Liver (tissue), 8 donors: ENCODE measurements at regions not wholly inside any gene's neighbourhood (a gene's known extent, or its start where the extent isn't known, plus 50 kb on each side); places are given as distances from the start of the nearest gene placed in this dataset.

Experiments
- DNase-seq: peaks from one replicate; pipeline ENCODE4 v3.0.0-alpha.2; 2017; ENCODE audit warnings: low spot score
- H3K27ac ChIP-seq, 2 donors: one replicate each; pipeline ENCODE4 v1.7.0; 2013; ENCODE audit warnings: inconsistent platforms in 2 of 2, low read length in 2 of 2, control low read depth in 1 of 2, low read depth in 1 of 2, mild to moderate bottlenecking in 1 of 2
- H3K27me3 ChIP-seq, 4 donors: one replicate each; pipeline versions ENCODE4 v1.6.1 to v1.7.0; 2013; ENCODE audit warnings: low read length in 3 of 4, inconsistent platforms in 1 of 4, mild to moderate bottlenecking in 1 of 4, moderate library complexity in 1 of 4; ENCODE audit not compliant: control insufficient read depth in 4 of 4, insufficient read depth in 4 of 4
- H3K36me3 ChIP-seq, 4 donors: one replicate each; pipeline versions ENCODE4 v1.6.1 to v1.7.0; 2013; ENCODE audit warnings: low read length in 3 of 4, mild to moderate bottlenecking in 3 of 4, low read depth in 1 of 4, moderate library complexity in 1 of 4; ENCODE audit not compliant: control insufficient read depth in 4 of 4, insufficient read depth in 3 of 4
- H3K4me1 ChIP-seq, 4 donors: one replicate each; pipeline versions ENCODE4 v1.6.1 to v1.7.0; 2013; ENCODE audit warnings: low read length in 3 of 4, mild to moderate bottlenecking in 3 of 4, moderate library complexity in 1 of 4; ENCODE audit not compliant: control insufficient read depth in 4 of 4, insufficient read depth in 4 of 4
- H3K4me3 ChIP-seq, 3 donors: one replicate each; pipeline versions ENCODE4 v1.6.1 to v1.7.0; 2013; ENCODE audit warnings: low read length in 3 of 3, control low read depth in 1 of 3, low read depth in 1 of 3, mild to moderate bottlenecking in 1 of 3
- H3K9ac ChIP-seq, 2 donors: one replicate each; pipeline ENCODE4 v1.7.0; 2013; ENCODE audit warnings: low read length in 2 of 2, mild to moderate bottlenecking in 2 of 2, moderate library complexity in 2 of 2, control low read depth in 1 of 2, low read depth in 1 of 2
- H3K9me3 ChIP-seq, 4 donors: one replicate each; pipeline versions ENCODE4 v1.6.1 to v1.7.0; 2013; ENCODE audit warnings: low read length in 3 of 4; ENCODE audit not compliant: control insufficient read depth in 4 of 4
- ATF3 ChIP-seq: IDR thresholded peaks from 2 replicates; pipeline ENCODE4 v1.6.1; 2016; ENCODE audit warnings: antibody characterized with exemption
- EGR1 ChIP-seq, 2 donors: IDR thresholded peaks; 2 replicates each; pipeline ENCODE4 v1.6.1; 2016 to 2018; ENCODE audit warnings: antibody characterized with exemption in 2 of 2, low read depth in 2 of 2
- FOXA1 ChIP-seq: IDR thresholded peaks from 2 replicates; pipeline ENCODE4 v1.6.1; 2016; ENCODE audit warnings: antibody characterized with exemption
- FOXA2 ChIP-seq: IDR thresholded peaks from 2 replicates; pipeline ENCODE4 v1.6.1; 2016; ENCODE audit warnings: antibody characterized with exemption
- GABPA ChIP-seq, 2 donors: IDR thresholded peaks in 1 of 2; conservative IDR thresholded peaks in 1 of 2; 2 replicates each; pipeline ENCODE4 v1.6.1; 2016; ENCODE audit warnings: antibody characterized with exemption in 2 of 2, mild to moderate bottlenecking in 1 of 2, moderate library complexity in 1 of 2
- HNF4A ChIP-seq, 2 donors: conservative IDR thresholded peaks; 2 replicates each; pipeline ENCODE4 v1.6.1; 2016; ENCODE audit warnings: antibody characterized with exemption in 2 of 2, mild to moderate bottlenecking in 2 of 2
- HNF4G ChIP-seq: IDR thresholded peaks from 2 replicates; pipeline ENCODE4 v1.6.1; 2016; ENCODE audit warnings: antibody characterized with exemption
- JUND ChIP-seq, 2 donors: IDR thresholded peaks; 2 replicates each; pipeline ENCODE4 v1.6.1; 2016; ENCODE audit warnings: antibody characterized with exemption in 2 of 2
- MAX ChIP-seq: IDR thresholded peaks from 2 replicates; pipeline ENCODE4 v1.6.1; 2016; ENCODE audit warnings: antibody characterized with exemption
- NR2F2 ChIP-seq: IDR thresholded peaks from 2 replicates; pipeline ENCODE4 v1.6.1; 2016; ENCODE audit warnings: antibody characterized with exemption
- RAD21 ChIP-seq, 2 donors: IDR thresholded peaks; 2 replicates each; pipeline ENCODE4 v1.6.1; 2016; ENCODE audit warnings: antibody characterized with exemption in 2 of 2, mild to moderate bottlenecking in 2 of 2
- RXRA ChIP-seq, 2 donors: IDR thresholded peaks; 2 replicates each; pipeline ENCODE4 v1.6.1; 2017 to 2018; ENCODE audit warnings: antibody characterized with exemption in 2 of 2, mild to moderate bottlenecking in 1 of 2
- SP1 ChIP-seq: IDR thresholded peaks from 2 replicates; pipeline ENCODE4 v1.6.1; 2018; ENCODE audit warnings: antibody characterized with exemption, mild to moderate bottlenecking
- TAF1 ChIP-seq: conservative IDR thresholded peaks from 2 replicates; pipeline ENCODE4 v1.6.1; 2016; ENCODE audit warnings: antibody characterized with exemption, mild to moderate bottlenecking
- YY1 ChIP-seq: IDR thresholded peaks from 2 replicates; pipeline ENCODE4 v1.6.1; 2016; ENCODE audit warnings: antibody characterized with exemption, mild to moderate bottlenecking
- ZBTB33 ChIP-seq: IDR thresholded peaks from 2 replicates; pipeline ENCODE4 v1.6.1; 2016; ENCODE audit warnings: antibody characterized with exemption
- WGBS: extraction: QIAGEN DNeasy Blood & Tissue Kit; methylation state at CpG from one replicate; pipeline ENCODE4 v1.1.7; 2013; 5-methylcytosine and 5-hydroxymethylcytosine counted together
- TF ChIP-seq, protein P1 (sequence below): IDR thresholded peaks from 2 replicates; pipeline ENCODE4 v1.6.1; 2016; ENCODE audit warnings: antibody characterized with exemption, mild to moderate bottlenecking
- TF ChIP-seq, protein P2 (sequence below): fragments of 150-350 bp; IDR thresholded peaks from 2 replicates; pipeline ENCODE4 v1.5.1; 2017; ENCODE audit warnings: improper control_type of control experiment, low read depth, low read length; ENCODE audit not compliant: missing input control
- donor health status: healthy.
- donor health status: healthy.
- donor health status: healthy.
- donor health status: healthy.
- donor health status: healthy.

- H3K27me3 ChIP-seq = no peaks in the 10 kb centered on the region
- H3K36me3 ChIP-seq = no peaks in the 10 kb centered on the region
- TF ChIP-seq ATF3 = no peak
- no peak for TF ChIP-seq YY1
- TF ChIP-seq GABPA (IDR thresholded peaks at IDR 0.05 in 1 of 2, conservative IDR thresholded peaks at IDR 0.05 in 1 of 2) = no peak
- no peak for TF ChIP-seq JUND (IDR thresholded peaks at IDR 0.05)
- TF ChIP-seq HNF4A (conservative IDR thresholded peaks at IDR 0.05) = no peak
- no peak for TF ChIP-seq ZBTB33
- TF ChIP-seq TAF1 = no peak
- no peak for TF ChIP-seq SP1
- no peak for TF ChIP-seq EGR1 (IDR thresholded peaks at IDR 0.05; ENCODE audit: low read depth in 2 of 2)
- no peak for TF ChIP-seq NR2F2
- TF ChIP-seq FOXA2 = no peak
- no peak for TF ChIP-seq RAD21 (IDR thresholded peaks at IDR 0.05)
- TF ChIP-seq FOXA1 = no peak
- TF ChIP-seq RXRA (IDR thresholded peaks at IDR 0.05) = no peak
- TF ChIP-seq HNF4G = no peak
- TF ChIP-seq, protein P1, sequence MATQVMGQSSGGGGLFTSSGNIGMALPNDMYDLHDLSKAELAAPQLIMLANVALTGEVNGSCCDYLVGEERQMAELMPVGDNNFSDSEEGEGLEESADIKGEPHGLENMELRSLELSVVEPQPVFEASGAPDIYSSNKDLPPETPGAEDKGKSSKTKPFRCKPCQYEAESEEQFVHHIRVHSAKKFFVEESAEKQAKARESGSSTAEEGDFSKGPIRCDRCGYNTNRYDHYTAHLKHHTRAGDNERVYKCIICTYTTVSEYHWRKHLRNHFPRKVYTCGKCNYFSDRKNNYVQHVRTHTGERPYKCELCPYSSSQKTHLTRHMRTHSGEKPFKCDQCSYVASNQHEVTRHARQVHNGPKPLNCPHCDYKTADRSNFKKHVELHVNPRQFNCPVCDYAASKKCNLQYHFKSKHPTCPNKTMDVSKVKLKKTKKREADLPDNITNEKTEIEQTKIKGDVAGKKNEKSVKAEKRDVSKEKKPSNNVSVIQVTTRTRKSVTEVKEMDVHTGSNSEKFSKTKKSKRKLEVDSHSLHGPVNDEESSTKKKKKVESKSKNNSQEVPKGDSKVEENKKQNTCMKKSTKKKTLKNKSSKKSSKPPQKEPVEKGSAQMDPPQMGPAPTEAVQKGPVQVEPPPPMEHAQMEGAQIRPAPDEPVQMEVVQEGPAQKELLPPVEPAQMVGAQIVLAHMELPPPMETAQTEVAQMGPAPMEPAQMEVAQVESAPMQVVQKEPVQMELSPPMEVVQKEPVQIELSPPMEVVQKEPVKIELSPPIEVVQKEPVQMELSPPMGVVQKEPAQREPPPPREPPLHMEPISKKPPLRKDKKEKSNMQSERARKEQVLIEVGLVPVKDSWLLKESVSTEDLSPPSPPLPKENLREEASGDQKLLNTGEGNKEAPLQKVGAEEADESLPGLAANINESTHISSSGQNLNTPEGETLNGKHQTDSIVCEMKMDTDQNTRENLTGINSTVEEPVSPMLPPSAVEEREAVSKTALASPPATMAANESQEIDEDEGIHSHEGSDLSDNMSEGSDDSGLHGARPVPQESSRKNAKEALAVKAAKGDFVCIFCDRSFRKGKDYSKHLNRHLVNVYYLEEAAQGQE = no peak
- TF ChIP-seq MAX = no peak
- TF ChIP-seq, protein P2, sequence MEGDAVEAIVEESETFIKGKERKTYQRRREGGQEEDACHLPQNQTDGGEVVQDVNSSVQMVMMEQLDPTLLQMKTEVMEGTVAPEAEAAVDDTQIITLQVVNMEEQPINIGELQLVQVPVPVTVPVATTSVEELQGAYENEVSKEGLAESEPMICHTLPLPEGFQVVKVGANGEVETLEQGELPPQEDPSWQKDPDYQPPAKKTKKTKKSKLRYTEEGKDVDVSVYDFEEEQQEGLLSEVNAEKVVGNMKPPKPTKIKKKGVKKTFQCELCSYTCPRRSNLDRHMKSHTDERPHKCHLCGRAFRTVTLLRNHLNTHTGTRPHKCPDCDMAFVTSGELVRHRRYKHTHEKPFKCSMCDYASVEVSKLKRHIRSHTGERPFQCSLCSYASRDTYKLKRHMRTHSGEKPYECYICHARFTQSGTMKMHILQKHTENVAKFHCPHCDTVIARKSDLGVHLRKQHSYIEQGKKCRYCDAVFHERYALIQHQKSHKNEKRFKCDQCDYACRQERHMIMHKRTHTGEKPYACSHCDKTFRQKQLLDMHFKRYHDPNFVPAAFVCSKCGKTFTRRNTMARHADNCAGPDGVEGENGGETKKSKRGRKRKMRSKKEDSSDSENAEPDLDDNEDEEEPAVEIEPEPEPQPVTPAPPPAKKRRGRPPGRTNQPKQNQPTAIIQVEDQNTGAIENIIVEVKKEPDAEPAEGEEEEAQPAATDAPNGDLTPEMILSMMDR = no peak
- no peak for DNase-seq
- H3K9ac ChIP-seq = no peak overlapping the region
- 74% methylated on average over 4 of the region's 4 CpGs for WGBS
- H3K9me3 ChIP-seq = no peaks in the 10 kb centered on the region
- no peaks in the 10 kb centered on the region for H3K4me1 ChIP-seq
- H3K27ac ChIP-seq = no peak overlapping the region
- no peak overlapping the region for H3K4me3 ChIP-seq
Measured at GRCh38 chr16:64203126-64203525, 918.7 kb downstream of the CDH11 start.

- Histone ChIP-seq H3K9me3 (no peaks in the 10 kb centered on the region), H3K27me3 (no peaks in the 10 kb centered on the region), H3K36me3 (no peaks in the 10 kb centered on the region), H3K27ac (no peak overlapping the region), H3K4me1 (no peaks in the 10 kb centered on the region), H3K9ac (no peak overlapping the region), H3K4me3 (no peak overlapping the region)
- 69% methylated on average over 4 of the region's 4 CpGs for WGBS
- TF ChIP-seq NR2F2 (no peak), GABPA (IDR thresholded peaks at IDR 0.05 in 1 of 2, conservative IDR thresholded peaks at IDR 0.05 in 1 of 2) (no peak), FOXA2 (no peak), FOXA1 (no peak), TAF1 (no peak), JUND (IDR thresholded peaks at IDR 0.05) (no peak), EGR1 (IDR thresholded peaks at IDR 0.05; ENCODE audit: low read depth in 2 of 2) (no peak), RAD21 (IDR thresholded peaks at IDR 0.05) (no peak), SP1 (no peak), RXRA (IDR thresholded peaks at IDR 0.05) (no peak), HNF4G (no peak), YY1 (no peak)
- TF ChIP-seq, protein P1 = no peak
- no peak for DNase-seq
Measured at GRCh38 chr16:64202571-64202970, 919.3 kb downstream of the CDH11 start.
